NCI-H524 treated with DMSO at 0.1 percent for 48 hours (cell line): ENCODE measurements at regions not wholly inside any gene's neighbourhood (a gene's known extent, or its start where the extent isn't known, plus 50 kb on each side); places are given as distances from the start of the nearest gene placed in this dataset.

Experiments used
- DNase-seq: peaks from one replicate; lab custom pipeline; 2025; lab: John Stamatoyannopoulos, UW

- no peak for DNase-seq
These were observed 67.2 kb upstream of the SHISA3 start for GRCh38 chr4:42330002-42330592.

DNA sequence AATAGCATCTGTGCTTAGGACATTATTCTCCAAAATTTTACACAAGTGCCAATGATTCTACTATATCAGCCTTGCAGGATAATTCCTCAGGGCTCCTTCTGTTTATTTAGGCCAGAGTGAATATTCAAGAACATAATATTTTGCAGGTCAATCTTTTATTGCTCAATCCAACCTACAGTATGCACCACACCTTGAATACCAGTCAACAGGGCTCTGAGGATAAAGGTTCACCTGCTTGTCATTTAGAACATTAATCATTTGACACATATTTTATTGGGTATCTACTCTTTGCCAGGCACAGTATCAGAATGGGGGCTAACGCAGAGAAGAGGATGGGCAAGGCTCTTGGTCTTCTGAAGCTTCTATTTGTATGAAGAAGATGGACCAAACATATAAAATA is 66.2 kb upstream of the SHISA3 start:
- no peak for DNase-seq

GRCh38 chr4:42331914-42332368 is 65.3 kb upstream of the SHISA3 start:
- DNase-seq: no peak

GRCh38 chr4:42339935-42340406 is 57.3 kb upstream of the SHISA3 start:
- no peak for DNase-seq

- no peak for DNase-seq
These were observed 55.7 kb upstream of the SHISA3 start for GRCh38 chr4:42341518-42342026.

DNA sequence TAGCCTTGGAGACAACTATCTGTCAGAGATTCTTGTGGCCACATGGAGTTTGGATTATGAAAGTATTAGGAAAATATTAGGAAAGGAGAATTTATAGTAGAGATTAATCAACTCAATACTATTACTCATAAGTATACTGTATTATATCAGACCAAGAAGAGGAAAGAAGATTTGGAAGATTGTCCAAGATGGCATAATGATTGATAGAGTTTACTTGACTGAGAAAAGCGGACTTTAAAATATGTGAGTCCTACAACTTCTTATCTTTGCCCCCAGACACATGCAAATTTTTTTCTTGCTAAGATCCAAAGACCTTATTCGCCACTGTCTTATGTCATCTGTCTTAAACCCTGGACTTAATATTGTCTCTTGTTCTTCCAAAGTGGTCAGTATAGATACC is 54.8 kb upstream of the SHISA3 start:
- no peak for DNase-seq

DNA sequence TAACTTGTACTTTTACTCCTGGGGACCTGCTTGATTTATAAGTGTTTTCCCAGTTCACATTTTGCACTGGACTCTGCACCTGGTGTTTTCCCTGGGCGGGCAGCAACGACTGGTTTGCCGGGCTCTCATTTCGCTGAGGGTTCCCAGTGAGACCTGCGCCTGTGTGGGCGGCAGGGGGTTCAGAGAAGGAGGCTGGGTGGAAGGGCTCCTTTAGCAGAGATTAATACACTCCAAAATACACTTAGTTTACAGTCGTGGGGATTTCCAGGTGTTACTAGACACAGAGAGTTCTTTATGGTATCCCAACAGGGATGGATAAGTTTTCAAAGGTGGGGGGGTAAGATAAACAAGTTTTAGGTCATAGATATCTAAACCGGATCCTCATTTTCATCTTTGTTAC is 53.0 kb upstream of the SHISA3 start:
- no peak for DNase-seq

DNA sequence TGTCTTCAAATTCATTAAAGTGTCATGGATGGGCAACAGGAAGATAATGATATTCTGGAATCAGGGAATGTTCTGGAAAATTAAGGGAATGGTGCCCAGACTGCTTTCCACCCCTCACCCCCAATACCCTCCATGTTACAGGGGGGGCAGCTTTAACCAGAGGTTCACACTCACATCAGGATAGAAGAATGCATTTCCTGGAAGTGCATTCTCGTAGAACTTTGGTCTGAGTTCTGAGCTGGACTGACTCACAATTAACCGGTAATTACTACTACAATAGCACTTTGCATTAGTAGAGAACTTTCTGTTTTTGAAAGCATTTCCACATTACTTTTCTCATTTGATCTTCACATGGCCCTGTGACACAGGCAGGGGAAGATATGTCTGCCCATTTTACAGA is 52.5 kb upstream of the SHISA3 start:
- DNase-seq: no peak

DNA sequence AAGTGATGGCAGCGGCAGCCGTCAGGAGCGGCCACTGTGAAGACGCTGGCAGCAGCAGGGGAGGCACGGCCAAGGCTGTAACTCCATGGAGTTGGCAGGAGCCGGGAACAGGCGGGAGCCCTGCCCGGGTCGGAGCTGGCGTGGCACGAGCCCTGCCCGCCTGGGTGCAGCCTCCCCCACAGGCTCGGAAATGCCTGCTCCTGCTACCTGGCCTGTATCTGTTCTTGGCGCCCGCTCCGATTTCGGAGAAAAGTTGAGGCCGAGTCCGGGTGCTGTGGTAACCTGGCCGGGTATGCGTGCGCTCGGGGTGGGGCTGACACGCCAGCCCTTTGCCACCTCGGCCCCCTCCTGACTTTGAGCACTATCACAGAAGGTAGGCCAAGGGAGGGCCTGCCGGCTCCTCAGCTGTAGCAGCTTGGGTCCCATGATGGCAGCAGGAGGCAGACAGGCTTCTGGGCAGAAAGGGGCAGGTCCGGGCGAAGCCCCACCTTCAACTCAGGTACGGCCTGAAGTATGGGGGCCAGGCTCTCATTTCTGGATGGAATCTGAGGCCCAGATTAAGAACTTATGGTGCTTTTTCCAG is 51.2 kb upstream of the SHISA3 start:
- DNase-seq: no peak

DNA sequence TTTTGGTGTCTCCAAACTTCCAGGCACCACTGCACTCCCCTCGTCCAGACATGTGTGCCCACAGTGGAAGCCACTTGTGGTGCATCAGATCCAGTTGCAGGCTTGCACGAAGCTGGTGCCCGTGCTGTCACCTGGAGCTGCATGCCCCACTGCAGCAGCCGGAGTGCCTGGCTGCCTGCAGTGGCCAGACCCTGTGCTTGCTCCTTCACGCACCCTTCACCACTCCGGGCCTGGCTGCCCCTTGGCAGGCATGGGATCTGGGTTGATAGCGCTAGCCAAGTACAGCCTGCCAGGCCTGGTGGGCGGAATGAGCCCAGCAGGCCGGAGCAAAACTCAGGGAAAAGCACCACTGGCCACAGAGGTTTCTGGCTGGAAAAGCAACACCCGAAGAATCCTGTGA is 50.2 kb upstream of the SHISA3 start:
- DNase-seq: no peak
